ENCODE measurements at regions not wholly inside any gene's neighbourhood (a gene's known extent, or its start where the extent isn't known, plus 50 kb on each side); places are given as distances from the start of the nearest gene placed in this dataset.

DNA sequence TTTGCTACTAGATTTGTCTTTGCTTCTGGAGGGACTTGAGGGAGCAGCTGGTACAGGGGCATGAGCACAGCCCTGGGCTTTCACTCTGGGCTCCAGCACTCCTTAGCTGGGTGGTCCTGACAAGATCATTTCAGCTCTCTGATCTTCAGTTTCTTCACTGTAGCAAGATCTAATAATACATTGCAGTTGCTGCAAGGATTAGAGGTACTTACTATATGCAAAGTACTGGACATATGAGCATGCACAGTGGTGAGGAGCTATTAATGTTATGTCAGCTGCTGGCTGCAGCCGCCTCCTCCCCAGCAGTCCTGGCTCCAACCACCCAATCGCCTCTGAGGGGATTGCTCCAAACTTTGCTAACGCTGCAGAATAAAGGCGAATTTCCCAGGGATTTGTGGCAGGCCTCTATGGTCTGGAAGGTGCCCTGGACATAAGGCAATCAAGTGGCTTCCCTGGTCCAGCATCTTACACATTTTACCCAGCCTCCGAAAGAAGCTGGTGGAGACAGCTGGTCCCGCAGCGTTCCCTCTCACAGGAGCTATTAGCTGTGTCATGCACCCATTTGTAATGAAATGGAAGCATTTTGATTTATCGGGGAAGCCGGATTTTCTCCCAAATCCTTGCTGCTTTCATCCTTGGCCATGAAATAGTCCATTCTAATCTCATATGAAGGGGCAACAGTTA is 96.7 kb downstream of the RHOB start:
- TF ChIP-seq, protein P1, sequence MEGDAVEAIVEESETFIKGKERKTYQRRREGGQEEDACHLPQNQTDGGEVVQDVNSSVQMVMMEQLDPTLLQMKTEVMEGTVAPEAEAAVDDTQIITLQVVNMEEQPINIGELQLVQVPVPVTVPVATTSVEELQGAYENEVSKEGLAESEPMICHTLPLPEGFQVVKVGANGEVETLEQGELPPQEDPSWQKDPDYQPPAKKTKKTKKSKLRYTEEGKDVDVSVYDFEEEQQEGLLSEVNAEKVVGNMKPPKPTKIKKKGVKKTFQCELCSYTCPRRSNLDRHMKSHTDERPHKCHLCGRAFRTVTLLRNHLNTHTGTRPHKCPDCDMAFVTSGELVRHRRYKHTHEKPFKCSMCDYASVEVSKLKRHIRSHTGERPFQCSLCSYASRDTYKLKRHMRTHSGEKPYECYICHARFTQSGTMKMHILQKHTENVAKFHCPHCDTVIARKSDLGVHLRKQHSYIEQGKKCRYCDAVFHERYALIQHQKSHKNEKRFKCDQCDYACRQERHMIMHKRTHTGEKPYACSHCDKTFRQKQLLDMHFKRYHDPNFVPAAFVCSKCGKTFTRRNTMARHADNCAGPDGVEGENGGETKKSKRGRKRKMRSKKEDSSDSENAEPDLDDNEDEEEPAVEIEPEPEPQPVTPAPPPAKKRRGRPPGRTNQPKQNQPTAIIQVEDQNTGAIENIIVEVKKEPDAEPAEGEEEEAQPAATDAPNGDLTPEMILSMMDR (IDR thresholded peaks at IDR 0.05; ENCODE audit: control extremely low read depth in 1 of 3, insufficient read depth in 1 of 3, low read depth in 1 of 3, low read length in 3 of 3): no peak
- TF ChIP-seq JUND (IDR thresholded peaks at IDR 0.05; ENCODE audit: low read length): no peak
- no peak for TF ChIP-seq TCF12 (IDR thresholded peaks at IDR 0.05; ENCODE audit: low read depth, low read length)
- TF ChIP-seq POLR2A (IDR thresholded peaks at IDR 0.05; ENCODE audit: control extremely low read depth in 1 of 2, low read depth in 2 of 2, low read length in 2 of 2): no peak
- TF ChIP-seq CEBPB (IDR thresholded peaks at IDR 0.05; ENCODE audit: low read depth, low read length): no peak
- TF ChIP-seq GABPA (IDR thresholded peaks at IDR 0.05; ENCODE audit: borderline replicate concordance, insufficient read depth, low read length): no peak
